A549 (cell line): ENCODE measurements at regions not wholly inside any gene's neighbourhood (a gene's known extent, or its start where the extent isn't known, plus 50 kb on each side); places are given as distances from the start of the nearest gene placed in this dataset.
A peak's percentile ranks its signal among the peaks of the same experiment; 100 is the strongest.
"Not testable (repeated sequence)": the region's sequence is repeated elsewhere in the genome, so short reads cannot be mapped to it uniquely, and the experiment has no call there.

ENCODE experiments used
- ATAC-seq, 2 experiments: fragments of 200-7000 bp in 1 of 2; fragments of >200 bp in 1 of 2; cut with Nextera tagmentation in 1 of 2; cut with Tn5 transposase in 1 of 2; 3 replicates each; pipeline versions ENCODE4 v1.8.0 to v1.9.1; 2018 to 2020; ENCODE audit warnings: mild to moderate bottlenecking in 1 of 2, moderate library complexity in 1 of 2
- CTCF ChIA-PET: fragments of 300-600 bp; sonication (Branson Sonifier 250); formaldehyde crosslinking; extraction: SDS; loops from one replicate; lab custom pipeline; 2021; ENCODE audit warnings: antibody characterized with exemption, inconsistent platforms; lab: Yijun Ruan, JAX
- POLR2A ChIA-PET: fragments of 350-600 bp; formaldehyde crosslinking; extraction: SDS; loops from one replicate; lab custom pipeline; 2021; ENCODE audit warnings: antibody characterized with exemption, inconsistent platforms; lab: Yijun Ruan, JAX
- DNase-seq, 2 experiments: peaks; one replicate each; pipeline versions ENCODE4 v3.0.0 to v3.0.0-alpha.2; 2011 to 2016; ENCODE audit warnings: low read depth in 1 of 2, low spot score in 1 of 2
- FAIRE-seq: peaks from 2 replicates; lab custom pipeline; 2011; peaks lifted over from hg19 to GRCh38; lab: Jason Lieb, UNC
- H3K27ac ChIP-seq, 2 experiments: fragments of >200 bp; sonication (Bioruptor Twin); formaldehyde crosslinking; 3 replicates each; pipeline ENCODE4 v1.5.1; 2016 to 2017
- H3K4me1 ChIP-seq: fragments of >200 bp; sonication (Bioruptor Twin); formaldehyde crosslinking; 3 replicates; pipeline ENCODE4 v1.6.1; 2016
- H3K4me2 ChIP-seq: fragments of >200 bp; sonication (Bioruptor Twin); formaldehyde crosslinking; 3 replicates; pipeline ENCODE4 v1.6.1; 2016
- H3K4me3 ChIP-seq: fragments of >200 bp; sonication (Bioruptor Twin); formaldehyde crosslinking; 3 replicates; pipeline ENCODE4 v1.5.1; 2016
- H3K9me3 ChIP-seq: fragments of >200 bp; sonication (Bioruptor Twin); formaldehyde crosslinking; 3 replicates; pipeline ENCODE4 v1.6.1; 2016
- BHLHE40 ChIP-seq: IDR thresholded peaks from 2 replicates; pipeline ENCODE4 v1.6.1; 2012; ENCODE audit warnings: low read depth, low read length, inconsistent platforms
- CBX8 ChIP-seq: fragments of 200-600 bp; sonication (generic); IDR thresholded peaks from 2 replicates; pipeline ENCODE4 v1.6.1; 2016
- EP300 ChIP-seq, 2 experiments: fragments of >200 bp; sonication (Bioruptor Twin); formaldehyde crosslinking; IDR thresholded peaks; 2 replicates in 1 of 2; 3 replicates in 1 of 2; pipeline ENCODE4 v1.6.1; 2016 to 2017
- MAFK ChIP-seq: fragments of 450-650 bp; IDR thresholded peaks from 2 replicates; pipeline ENCODE4 v1.6.1; 2014; ENCODE audit not compliant: partially characterized antibody
- NFE2L2 ChIP-seq: fragments of 150-350 bp; conservative IDR thresholded peaks from 2 replicates; pipeline ENCODE4 v1.6.1; 2014; ENCODE audit warnings: low read length
- POLR2A ChIP-seq: IDR thresholded peaks from 2 replicates; pipeline ENCODE4 v1.6.1; 2012; ENCODE audit warnings: mild to moderate bottlenecking, low read length
- POLR2AphosphoS2 ChIP-seq: conservative IDR thresholded peaks from 2 replicates; pipeline ENCODE4 v1.6.1; 2012; ENCODE audit warnings: low read length, improper control_type of control experiment, inconsistent platforms
- RAD21 ChIP-seq, 2 experiments: fragments of >200 bp in 1 of 2; sonication (Bioruptor Twin) in 1 of 2; formaldehyde crosslinking in 1 of 2; IDR thresholded peaks in 1 of 2; conservative IDR thresholded peaks in 1 of 2; 2 replicates in 1 of 2; 3 replicates in 1 of 2; pipeline ENCODE4 v1.6.1; 2012 to 2018; ENCODE audit warnings: inconsistent platforms in 1 of 2
- SREBF2 ChIP-seq: fragments of 450-650 bp; IDR thresholded peaks from 2 replicates; pipeline ENCODE4 v1.6.1; 2014; ENCODE audit warnings: mild to moderate bottlenecking, moderate library complexity
- ZC3H11A ChIP-seq: fragments of 450-650 bp; IDR thresholded peaks from 2 replicates; pipeline ENCODE4 v1.6.1; 2014; ENCODE audit warnings: antibody characterized with exemption, mild to moderate bottlenecking
- ZSCAN20 ChIP-seq: fragments of 250-450 bp; sonication (Bioruptor Pico); IDR thresholded peaks from 2 replicates; pipeline ENCODE4 v1.8.0; 2022; ENCODE audit warnings: mild to moderate bottlenecking, moderate library complexity
- WGBS: methylation state at CpG from one replicate; pipeline ENCODE4 v1.1.6; 2017; ENCODE audit errors: missing lambda C conversion rate; 5-methylcytosine and 5-hydroxymethylcytosine counted together
- TF ChIP-seq, protein P1 (sequence below): fragments of 250-450 bp; sonication (Bioruptor Pico); IDR thresholded peaks from 2 replicates; pipeline ENCODE4 v1.5.0; 2020; ENCODE audit warnings: low read depth, mild to moderate bottlenecking, moderate library complexity
- TF ChIP-seq, protein P2 (sequence below): fragments of >200 bp; sonication (Bioruptor Twin); formaldehyde crosslinking; IDR thresholded peaks from 3 replicates; pipeline ENCODE4 v1.5.1; 2016
- TF ChIP-seq, protein P3 (sequence below): IDR thresholded peaks from 2 replicates; pipeline ENCODE4 v1.6.1; 2012

DNA sequence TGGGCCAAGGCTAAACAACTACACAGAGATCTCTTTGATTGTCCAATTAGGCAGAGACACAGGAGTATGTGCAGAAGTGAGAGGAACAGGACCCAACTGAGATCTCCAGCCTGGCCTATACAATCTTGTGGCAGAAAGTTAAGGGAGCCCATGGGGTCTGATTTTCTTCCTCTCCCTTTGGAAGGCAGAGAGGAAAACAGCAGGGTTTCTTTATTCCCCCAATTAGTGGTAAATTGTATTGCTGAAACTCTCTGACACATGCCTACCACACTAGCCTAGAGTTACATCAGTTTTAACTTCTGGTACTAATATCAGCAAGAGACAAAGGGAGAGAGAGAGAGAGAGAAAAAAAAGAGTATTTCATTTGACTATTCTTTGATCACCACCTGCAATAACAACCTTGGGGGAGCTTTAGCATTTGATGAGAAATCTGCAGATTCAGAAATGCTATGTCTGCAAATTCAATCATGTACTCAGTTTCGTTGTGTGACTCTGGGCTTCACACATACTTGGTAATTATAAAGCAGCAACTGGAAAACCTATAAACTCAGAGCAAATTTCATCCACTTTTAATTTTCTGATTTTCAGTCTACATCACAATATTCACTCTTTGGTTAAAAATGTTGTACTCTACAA lies 260.3 kb upstream of the SPTLC3 start:
- CTCF ChIA-PET, result interaction anchor here (0.6 to 0.7 kb wide), 3 partner anchors 11 to 1584 kb away, joined by 3 read pairs; no protein-coding TSS in a partner anchor
- FAIRE-seq, result peak; percentile 18

GRCh38 chr20:12750221-12750620 lies 258.6 kb upstream of the SPTLC3 start:
- FAIRE-seq (no peak), DNase-seq (no peak), ATAC-seq (no peak)
- no peaks in the 10 kb centered on the region for H3K4me1 ChIP-seq
- TF ChIP-seq ZC3H11A (no peak), NFE2L2 (no peak), CBX8 (no peak), EP300 (IDR thresholded peaks at IDR 0.05) (no peak), BHLHE40 (no peak), RAD21 (conservative IDR thresholded peaks at IDR 0.05 in 1 of 2, IDR thresholded peaks at IDR 0.05 in 1 of 2) (no peak), POLR2AphosphoS2 (no peak), ZSCAN20 (CRISPR knock-in tag) (no peak), POLR2A (no peak), SREBF2 (no peak)
- TF ChIP-seq, protein P1, sequence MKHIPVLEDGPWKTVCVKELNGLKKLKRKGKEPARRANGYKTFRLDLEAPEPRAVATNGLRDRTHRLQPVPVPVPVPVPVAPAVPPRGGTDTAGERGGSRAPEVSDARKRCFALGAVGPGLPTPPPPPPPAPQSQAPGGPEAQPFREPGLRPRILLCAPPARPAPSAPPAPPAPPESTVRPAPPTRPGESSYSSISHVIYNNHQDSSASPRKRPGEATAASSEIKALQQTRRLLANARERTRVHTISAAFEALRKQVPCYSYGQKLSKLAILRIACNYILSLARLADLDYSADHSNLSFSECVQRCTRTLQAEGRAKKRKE (CRISPR knock-in tag), result no peak
- TF ChIP-seq, protein P2, sequence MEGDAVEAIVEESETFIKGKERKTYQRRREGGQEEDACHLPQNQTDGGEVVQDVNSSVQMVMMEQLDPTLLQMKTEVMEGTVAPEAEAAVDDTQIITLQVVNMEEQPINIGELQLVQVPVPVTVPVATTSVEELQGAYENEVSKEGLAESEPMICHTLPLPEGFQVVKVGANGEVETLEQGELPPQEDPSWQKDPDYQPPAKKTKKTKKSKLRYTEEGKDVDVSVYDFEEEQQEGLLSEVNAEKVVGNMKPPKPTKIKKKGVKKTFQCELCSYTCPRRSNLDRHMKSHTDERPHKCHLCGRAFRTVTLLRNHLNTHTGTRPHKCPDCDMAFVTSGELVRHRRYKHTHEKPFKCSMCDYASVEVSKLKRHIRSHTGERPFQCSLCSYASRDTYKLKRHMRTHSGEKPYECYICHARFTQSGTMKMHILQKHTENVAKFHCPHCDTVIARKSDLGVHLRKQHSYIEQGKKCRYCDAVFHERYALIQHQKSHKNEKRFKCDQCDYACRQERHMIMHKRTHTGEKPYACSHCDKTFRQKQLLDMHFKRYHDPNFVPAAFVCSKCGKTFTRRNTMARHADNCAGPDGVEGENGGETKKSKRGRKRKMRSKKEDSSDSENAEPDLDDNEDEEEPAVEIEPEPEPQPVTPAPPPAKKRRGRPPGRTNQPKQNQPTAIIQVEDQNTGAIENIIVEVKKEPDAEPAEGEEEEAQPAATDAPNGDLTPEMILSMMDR, result no peak
- TF ChIP-seq, protein P3, sequence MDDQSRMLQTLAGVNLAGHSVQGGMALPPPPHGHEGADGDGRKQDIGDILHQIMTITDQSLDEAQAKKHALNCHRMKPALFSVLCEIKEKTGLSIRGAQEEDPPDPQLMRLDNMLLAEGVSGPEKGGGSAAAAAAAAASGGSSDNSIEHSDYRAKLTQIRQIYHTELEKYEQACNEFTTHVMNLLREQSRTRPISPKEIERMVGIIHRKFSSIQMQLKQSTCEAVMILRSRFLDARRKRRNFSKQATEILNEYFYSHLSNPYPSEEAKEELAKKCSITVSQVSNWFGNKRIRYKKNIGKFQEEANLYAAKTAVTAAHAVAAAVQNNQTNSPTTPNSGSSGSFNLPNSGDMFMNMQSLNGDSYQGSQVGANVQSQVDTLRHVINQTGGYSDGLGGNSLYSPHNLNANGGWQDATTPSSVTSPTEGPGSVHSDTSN, result no peak
- 12% methylated on average over 6 of the region's 6 CpGs for WGBS
- H3K9me3 ChIP-seq, result no peaks in the 10 kb centered on the region
- H3K27ac ChIP-seq, result no peak overlapping the region
- no peak overlapping the region for H3K4me3 ChIP-seq
- POLR2A ChIA-PET, result no interaction called here
- H3K4me2 ChIP-seq, result no peak overlapping the region
- CTCF ChIA-PET, result no interaction called here

More for the DNA sequence above, 260.3 kb upstream of the SPTLC3 start:
- H3K27ac ChIP-seq, result no peak overlapping the region
- no peaks in the 10 kb centered on the region for H3K9me3 ChIP-seq
- POLR2A ChIA-PET, result no interaction called here
- DNase-seq (no peak), ATAC-seq (no peak)
- 4% methylated on average over 1 of the region's 1 CpG for WGBS
- TF ChIP-seq EP300 (IDR thresholded peaks at IDR 0.05) (no peak), MAFK (peak; percentile 54)
- H3K4me2 ChIP-seq, result no peak overlapping the region
- no peaks in the 10 kb centered on the region for H3K4me1 ChIP-seq
- H3K4me3 ChIP-seq, result no peak overlapping the region

DNA sequence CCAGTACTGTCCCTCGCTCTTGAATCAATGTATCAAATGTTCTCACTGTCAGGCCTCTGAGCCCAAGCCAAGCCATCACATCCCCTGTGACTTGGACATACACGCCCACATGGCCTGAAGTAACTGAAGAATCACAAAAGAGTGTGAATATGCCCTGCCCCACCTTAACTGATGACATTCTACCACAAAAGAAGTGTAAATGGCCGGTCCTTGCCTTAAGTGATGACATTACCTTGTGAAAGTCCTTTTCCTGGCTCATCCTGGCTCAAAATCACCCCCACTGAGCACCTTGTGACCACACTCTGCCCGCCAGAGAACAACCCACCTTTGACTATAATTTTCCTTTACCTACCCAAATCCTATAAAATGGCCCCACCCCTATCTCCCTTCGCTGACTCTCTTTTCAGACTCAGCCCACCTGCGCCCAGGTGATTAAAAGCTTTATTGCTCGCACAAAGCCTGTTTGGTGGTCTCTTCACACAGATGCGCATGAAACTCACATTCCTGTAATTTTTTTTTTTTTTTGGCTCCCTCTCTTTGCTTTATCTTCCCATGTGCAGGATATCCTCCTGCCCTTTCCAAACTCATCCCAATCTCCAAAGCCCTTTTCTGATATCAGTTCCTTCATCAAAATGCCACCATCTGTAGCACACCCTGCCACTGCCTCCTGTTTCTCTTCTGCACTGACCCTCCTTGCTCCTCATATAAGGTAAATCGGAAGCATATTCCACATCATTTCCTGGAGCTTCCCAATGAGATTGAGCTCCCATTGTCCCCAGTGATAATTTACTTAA lies 255.7 kb upstream of the SPTLC3 start:
- ATAC-seq, H3K9me3 ChIP-seq, H3K4me2 ChIP-seq, H3K4me3 ChIP-seq, POLR2A ChIA-PET, H3K27ac ChIP-seq, H3K4me1 ChIP-seq, CTCF ChIA-PET, FAIRE-seq, DNase-seq: not testable (repeated sequence)
- 14% methylated on average over 9 of the region's 9 CpGs for WGBS

DNA sequence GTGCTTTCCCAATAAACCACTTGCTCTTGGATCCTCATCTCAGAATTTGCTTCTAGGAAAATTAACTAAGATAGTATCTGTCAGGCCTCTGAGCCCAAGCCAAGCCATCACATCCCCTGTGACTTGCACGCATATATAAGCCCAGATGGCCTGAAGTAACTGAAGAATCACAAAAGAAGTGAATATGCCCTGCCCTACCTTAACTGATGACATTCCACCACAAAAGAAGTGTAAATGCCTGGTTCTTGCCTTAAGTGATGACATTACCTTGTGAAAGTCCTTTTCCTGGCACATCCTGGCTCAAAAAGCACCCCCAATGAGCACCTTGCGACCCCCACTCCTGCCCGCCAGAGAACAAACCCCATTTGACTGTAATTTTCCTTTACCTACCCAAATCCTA lies 255.0 kb upstream of the SPTLC3 start:
- POLR2A ChIA-PET, H3K27ac ChIP-seq, DNase-seq, H3K4me1 ChIP-seq, FAIRE-seq, CTCF ChIA-PET, ATAC-seq, H3K4me3 ChIP-seq, H3K9me3 ChIP-seq, H3K4me2 ChIP-seq: not testable (repeated sequence)
- WGBS, result 20% methylated on average over 3 of the region's 3 CpGs

DNA sequence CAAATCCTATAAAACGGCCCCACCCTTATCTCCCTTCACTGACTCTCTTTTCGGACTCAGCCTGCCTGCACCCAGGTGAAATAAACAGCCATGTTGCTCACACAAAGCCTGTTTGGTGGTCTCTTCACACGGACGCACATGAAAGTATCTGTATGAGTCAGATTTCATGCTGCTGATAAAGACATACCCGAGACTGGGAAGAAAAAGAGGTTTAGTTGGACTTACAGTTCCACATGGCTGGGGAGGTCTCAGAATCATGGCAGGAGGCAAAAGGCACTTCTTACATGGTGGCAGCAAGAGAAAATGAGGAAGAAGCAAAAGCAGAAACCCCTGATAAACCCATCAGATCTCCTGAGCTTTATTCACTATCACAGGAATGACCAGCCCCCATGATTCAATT lies 249.3 kb upstream of the SPTLC3 start:
- H3K4me1 ChIP-seq, H3K27ac ChIP-seq, FAIRE-seq, H3K9me3 ChIP-seq, H3K4me2 ChIP-seq, POLR2A ChIA-PET, H3K4me3 ChIP-seq, ATAC-seq, DNase-seq: not testable (repeated sequence)
- WGBS, result 36% methylated on average over 5 of the region's 5 CpGs
- CTCF ChIA-PET, result interaction anchor here (0.9 kb wide), 1 partner anchor 11 kb away, joined by 3 read pairs; no protein-coding TSS in a partner anchor
